AG10803 (cell line): ENCODE measurements at regions not wholly inside any gene's neighbourhood (a gene's known extent, or its start where the extent isn't known, plus 50 kb on each side); places are given as distances from the start of the nearest gene placed in this dataset.
"Not testable (repeated sequence)": the region's sequence is repeated elsewhere in the genome, so short reads cannot be mapped to it uniquely, and the experiment has no call there.

Experiments used
- DNase-seq: peaks from one replicate; pipeline ENCODE4 v3.0.0; 2010; ENCODE audit warnings: low read depth
- H3K4me3 ChIP-seq: 2 replicates; pipeline ENCODE4 v1.5.1; 2011; ENCODE audit warnings: mild to moderate bottlenecking, low read length, control low read depth
- CTCF ChIP-seq: conservative IDR thresholded peaks from 2 replicates; pipeline ENCODE4 v1.5.1; 2011; ENCODE audit warnings: mild to moderate bottlenecking, low read length, control low read depth, inconsistent platforms

- DNase-seq = no peak
- H3K4me3 ChIP-seq = no peak overlapping the region
- TF ChIP-seq CTCF = no peak; the same call in 1 of the 2 replicates
These were observed 100.7 kb upstream of the STMND1 start for GRCh38 chr6:17001188-17001587.

GRCh38 chr6:16999491-17000436 is 102.1 kb upstream of the STMND1 start:
- peak; percentile 95 for DNase-seq

GRCh38 chr6:16998461-16998860 is 103.4 kb upstream of the STMND1 start:
- TF ChIP-seq CTCF = no peak
- no peak for DNase-seq
- no peak overlapping the region for H3K4me3 ChIP-seq

More at GRCh38 chr6:16999491-17000436, 102.1 kb upstream of the STMND1 start:
- H3K4me3 ChIP-seq = no peak overlapping the region
- TF ChIP-seq CTCF = no peak

GRCh38 chr6:16995511-16996250 is 106.2 kb upstream of the STMND1 start:
- no peak for DNase-seq
- no peak for TF ChIP-seq CTCF
- H3K4me3 ChIP-seq = no peak overlapping the region

GRCh38 chr6:16993396-16993795 is 108.5 kb upstream of the STMND1 start:
- no peak for TF ChIP-seq CTCF
- no peak for DNase-seq
- no peak overlapping the region for H3K4me3 ChIP-seq

GRCh38 chr6:16991981-16992629 is 109.7 kb upstream of the STMND1 start:
- H3K4me3 ChIP-seq = no peak overlapping the region
- no peak for DNase-seq
- TF ChIP-seq CTCF = no peak

- DNase-seq, H3K4me3 ChIP-seq: not testable (repeated sequence)
These were observed 111.9 kb upstream of the STMND1 start for GRCh38 chr6:16989976-16990375.
